SK-N-DZ (cell line): ENCODE measurements at regions not wholly inside any gene's neighbourhood (a gene's known extent, or its start where the extent isn't known, plus 50 kb on each side); places are given as distances from the start of the nearest gene placed in this dataset.

Source experiments
- DNase-seq: peaks from one replicate; pipeline ENCODE4 v3.0.0-alpha.2; 2015; ENCODE audit warnings: low spot score

- DNase-seq, result no peak
Measured at GRCh38 chr10:130658687-130659290, 522.6 kb downstream of the GLRX3 start.

GRCh38 chr10:130659528-130659927 lies 523.3 kb downstream of the GLRX3 start:
- DNase-seq, result no peak

GRCh38 chr10:130660266-130660665 lies 524.1 kb downstream of the GLRX3 start:
- DNase-seq, result no peak

GRCh38 chr10:130661419-130661818 lies 525.2 kb downstream of the GLRX3 start:
- no peak for DNase-seq

- no peak for DNase-seq
Measured at GRCh38 chr10:130662775-130663174, 526.6 kb downstream of the GLRX3 start.

GRCh38 chr10:130664526-130664925 lies 528.3 kb downstream of the GLRX3 start:
- no peak for DNase-seq

- no peak for DNase-seq
Measured at GRCh38 chr10:130666215-130666614, 530.0 kb downstream of the GLRX3 start.

GRCh38 chr10:130686689-130687300 lies 550.6 kb downstream of the GLRX3 start:
- no peak for DNase-seq

- DNase-seq, result no peak
Measured at GRCh38 chr10:130687566-130687965, 551.4 kb downstream of the GLRX3 start.

- DNase-seq, result no peak
Measured at GRCh38 chr10:130689743-130690626, 553.8 kb downstream of the GLRX3 start.

GRCh38 chr10:130691776-130692175 lies 555.6 kb downstream of the GLRX3 start:
- no peak for DNase-seq

- DNase-seq, result no peak
Measured at GRCh38 chr10:130696870-130697269, 560.7 kb downstream of the GLRX3 start.

GRCh38 chr10:130707389-130707979 lies 571.3 kb downstream of the GLRX3 start:
- DNase-seq, result no peak

GRCh38 chr10:130708465-130709070 lies 572.4 kb downstream of the GLRX3 start:
- DNase-seq, result no peak

- DNase-seq, result no peak
Measured at GRCh38 chr10:130709415-130709814, 573.2 kb downstream of the GLRX3 start.

- DNase-seq, result no peak
Measured at GRCh38 chr10:130711072-130711471, 574.9 kb downstream of the GLRX3 start.

- DNase-seq, result no peak
Measured at GRCh38 chr10:130713135-130713534, 576.9 kb downstream of the GLRX3 start.

GRCh38 chr10:130713731-130714130 lies 577.5 kb downstream of the GLRX3 start:
- no peak for DNase-seq

- no peak for DNase-seq
Measured at GRCh38 chr10:130714742-130715467, 578.7 kb downstream of the GLRX3 start.

- no peak for DNase-seq
Measured at GRCh38 chr10:130715686-130716670, 579.8 kb downstream of the GLRX3 start.
